GM18909 (cell line): ENCODE measurements at regions not wholly inside any gene's neighbourhood (a gene's known extent, or its start where the extent isn't known, plus 50 kb on each side); places are given as distances from the start of the nearest gene placed in this dataset.
A peak's percentile ranks its signal among the peaks of the same experiment; 100 is the strongest.

Experiments used
- ATAC-seq: cut with Tn5 transposase; IDR thresholded peaks from one replicate; pipeline ENCODE4 v1.9.1; 2021; ENCODE audit warnings: mild to moderate bottlenecking; ENCODE audit not compliant: unreplicated experiment, poor library complexity

DNA sequence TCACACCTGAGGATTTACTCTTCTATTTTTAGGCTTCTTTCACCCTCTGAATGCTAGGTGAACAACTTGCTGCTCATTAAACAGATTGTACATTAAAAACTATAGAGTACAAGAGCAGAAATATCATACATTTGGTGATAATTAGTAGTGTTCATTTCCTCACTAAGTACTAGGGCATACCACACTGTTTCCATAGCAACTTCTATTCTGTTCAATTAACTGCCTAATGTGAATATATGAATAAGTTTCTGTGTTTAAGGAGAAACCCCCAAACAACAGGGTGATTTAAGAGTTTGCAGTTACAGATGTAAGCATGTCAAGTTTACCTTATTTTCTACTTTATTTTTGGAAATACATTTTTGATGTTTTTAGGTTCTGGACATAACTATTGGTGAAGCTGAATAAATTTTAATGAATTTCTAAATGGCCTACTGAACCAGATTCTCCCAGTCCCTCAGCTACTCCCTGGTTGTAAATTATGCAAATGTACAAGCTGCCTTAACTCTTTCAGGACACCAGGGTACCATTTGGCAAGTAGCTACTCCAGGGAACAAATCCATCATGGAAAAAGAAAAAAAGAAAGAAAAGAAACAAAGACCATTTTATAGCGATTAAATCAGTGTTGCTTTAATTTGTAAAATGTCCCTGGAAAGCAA is 199.8 kb upstream of the NAV3 start:
- no peak for ATAC-seq

DNA sequence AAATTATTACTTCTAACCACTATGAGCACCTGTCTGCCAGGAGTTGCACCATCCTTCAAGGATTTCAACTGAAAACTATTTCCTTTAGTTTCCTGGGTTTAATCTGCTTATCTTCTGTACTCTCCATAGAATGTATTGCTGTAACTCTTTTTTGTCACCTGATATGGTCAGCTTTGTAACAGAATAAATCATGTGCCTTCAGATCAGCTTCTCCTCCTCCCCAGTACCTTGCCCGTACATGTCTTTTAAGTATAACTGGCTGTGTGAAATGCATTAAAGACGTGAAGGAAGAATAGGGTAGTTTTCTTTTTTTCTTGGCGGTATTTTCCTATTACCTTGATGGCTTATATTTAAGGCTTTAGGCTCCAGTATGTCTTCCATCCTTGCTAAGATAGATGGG is 200.3 kb upstream of the NAV3 start:
- no peak for ATAC-seq

DNA sequence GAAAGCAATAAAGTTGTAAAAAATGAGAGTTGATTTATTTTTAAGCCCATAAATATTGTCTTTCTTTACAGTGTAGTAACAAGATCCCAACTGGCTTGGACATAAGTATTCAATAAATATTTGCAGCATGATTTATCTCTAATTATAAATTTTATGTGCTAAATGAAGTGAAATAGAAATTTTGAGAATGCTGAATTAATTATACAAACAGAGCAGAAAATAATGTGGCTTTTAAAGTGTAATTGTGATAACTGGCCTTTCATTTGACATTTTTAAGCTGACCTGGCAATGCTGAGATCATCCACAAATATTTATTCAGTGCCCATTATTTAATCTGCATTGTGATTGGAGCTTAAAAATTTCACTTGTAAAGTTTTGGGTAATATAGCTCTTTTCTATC is 201.6 kb upstream of the NAV3 start:
- ATAC-seq = no peak

DNA sequence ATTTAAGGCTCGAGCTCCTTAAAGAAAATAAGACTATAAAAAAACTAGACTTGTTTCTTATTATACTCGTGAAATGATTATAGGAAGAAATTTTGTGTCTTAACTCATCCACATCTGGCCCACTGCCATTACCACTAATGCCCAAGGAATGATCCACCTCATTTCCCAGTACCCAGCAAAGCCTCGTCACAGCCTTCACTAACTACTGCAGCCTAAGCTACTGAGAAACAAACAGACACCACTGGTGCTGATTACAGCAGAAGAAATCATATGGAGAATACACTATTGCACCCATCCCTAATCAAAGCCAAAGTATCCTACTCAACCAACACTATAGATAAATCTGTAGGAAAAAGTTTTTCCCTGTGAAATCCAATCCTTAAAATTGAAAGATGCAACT is 205.3 kb upstream of the NAV3 start:
- no peak for ATAC-seq

DNA sequence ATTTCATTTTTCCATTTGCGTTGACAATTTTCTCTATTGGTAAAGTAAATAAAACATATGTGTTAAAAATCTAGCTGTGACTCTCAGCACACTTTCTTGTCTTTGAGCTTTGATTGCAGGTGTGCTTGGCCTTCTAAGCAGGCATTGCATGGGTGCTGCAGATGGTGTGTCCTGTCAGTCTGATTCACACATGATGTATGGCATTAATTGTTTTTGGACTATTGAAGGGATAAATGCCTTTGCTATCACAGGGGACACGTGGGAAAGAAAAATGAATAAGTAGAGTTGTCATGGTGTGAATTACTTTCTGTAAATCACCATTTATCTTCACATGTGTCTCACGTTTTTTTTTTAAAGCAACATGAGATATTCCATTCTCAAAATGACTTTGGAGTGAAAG is 211.3 kb upstream of the NAV3 start:
- no peak for ATAC-seq

DNA sequence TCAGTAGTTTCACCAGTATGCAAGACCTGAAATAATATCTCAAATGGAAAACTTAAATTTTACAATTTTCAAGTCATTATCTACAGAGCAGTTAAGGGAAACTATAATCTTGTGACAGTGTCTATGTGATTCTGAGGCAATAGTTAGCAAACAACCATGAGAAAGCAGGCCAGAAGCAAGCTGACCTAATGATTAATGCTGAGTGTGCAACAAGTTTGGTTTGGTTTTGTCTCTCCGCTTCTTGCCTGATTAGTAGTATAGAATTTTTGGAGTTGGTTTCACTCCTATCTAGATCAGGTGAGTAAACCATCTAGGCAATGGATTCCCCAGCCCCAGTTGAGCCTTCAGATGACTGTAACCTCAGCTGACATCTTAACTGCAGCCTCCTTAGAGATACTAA is 212.9 kb upstream of the NAV3 start:
- no peak for ATAC-seq

DNA sequence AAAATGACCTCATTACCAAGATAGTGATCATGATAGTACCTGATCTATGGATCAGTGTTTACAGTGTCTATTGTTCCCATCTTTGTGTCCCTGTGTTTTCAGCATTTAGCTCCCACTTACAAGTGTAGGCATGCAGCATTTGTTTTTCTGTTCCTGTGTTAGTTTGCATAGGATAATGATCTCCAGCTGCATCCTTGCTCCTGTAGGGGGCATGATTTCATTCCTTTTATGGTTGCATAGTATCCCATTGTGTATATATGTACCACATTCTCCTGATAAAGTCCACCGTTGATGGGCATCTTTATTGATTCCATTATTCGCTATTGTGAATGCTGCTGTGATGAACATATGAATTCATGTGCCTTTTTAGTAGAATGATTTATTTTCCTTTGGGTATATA is 215.4 kb upstream of the NAV3 start:
- ATAC-seq = no peak

DNA sequence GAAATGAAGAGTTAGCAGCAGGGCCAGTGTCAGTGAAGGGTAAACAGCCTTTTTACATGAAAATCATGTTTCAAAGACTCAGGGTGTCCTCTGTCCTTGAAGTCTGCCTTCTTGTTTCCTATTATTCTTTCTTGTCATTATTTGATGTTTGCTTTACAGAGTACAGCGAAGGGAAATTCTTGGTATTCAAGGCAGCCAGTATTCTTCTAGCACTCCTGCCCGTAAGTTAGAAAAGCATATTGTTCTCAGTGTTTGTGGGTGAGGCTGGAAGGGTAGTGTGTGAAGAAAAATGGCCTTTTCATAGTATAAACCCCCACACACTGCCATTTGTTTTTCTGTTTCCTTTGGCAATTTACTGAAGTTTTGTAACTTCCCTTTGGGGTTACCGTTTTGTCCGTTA is 217.3 kb upstream of the NAV3 start:
- no peak for ATAC-seq

DNA sequence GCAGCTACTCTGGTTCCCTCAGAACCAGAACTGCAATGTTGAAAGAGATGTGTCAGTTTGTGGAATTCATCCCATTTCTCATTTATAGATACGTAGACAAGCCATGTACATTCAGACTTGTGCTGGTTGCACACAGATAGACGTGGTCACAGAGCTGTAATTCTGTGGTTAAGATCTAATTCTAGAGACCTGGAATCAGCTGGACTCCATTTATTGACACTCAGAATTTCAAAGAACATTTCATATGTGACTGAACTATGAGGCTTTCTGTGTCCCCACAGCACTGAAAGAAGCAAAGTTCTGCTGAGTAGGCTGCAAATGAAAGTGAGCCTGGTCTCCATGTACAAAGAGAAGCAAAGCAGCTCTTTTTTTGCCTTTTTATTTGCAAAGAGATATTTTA is 220.2 kb upstream of the NAV3 start:
- ATAC-seq = no peak

DNA sequence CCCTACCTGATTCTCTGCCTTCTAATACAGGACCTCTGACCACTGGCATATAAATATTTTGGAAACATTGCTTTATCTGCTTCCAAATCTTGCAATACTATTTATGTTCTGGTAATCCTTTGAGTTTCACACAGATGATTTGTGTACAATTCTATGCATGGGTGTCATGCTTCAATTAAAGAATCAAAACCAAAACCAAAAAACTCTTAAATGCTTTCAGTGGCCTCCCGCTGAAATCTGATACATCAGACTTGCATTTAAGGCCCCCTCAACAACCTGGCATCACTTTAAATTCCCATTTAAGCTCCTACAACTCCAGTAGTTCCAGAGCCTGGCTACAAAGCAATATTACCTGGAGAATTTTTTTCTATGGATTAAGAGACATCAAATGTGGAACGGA is 221.7 kb upstream of the NAV3 start:
- no peak for ATAC-seq

DNA sequence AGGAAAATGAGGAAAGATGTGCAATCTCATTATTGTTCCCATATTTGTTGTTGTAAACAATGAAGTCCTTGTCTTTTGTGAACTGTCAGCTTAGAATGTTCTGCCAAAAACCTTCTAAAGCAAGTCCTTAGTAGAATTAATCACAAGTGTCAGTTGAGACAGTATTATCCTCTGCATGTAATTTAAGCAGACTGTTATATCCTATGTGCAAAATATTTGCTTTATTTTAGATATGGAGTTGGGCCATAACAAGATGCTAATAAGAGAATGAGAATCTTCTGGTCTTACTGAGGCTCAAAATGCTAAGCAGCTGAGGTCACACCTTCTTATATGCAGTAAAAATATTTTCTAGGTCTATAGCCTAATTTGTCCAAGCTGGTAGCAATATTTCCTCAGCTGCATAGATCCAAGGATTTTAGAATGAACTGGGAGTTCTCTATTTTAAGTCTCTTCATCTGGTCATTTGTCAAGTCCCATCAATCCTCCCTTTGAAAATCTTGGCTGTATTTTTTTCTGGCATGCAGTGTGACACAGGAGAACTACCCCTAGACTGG is 222.3 kb upstream of the NAV3 start:
- ATAC-seq = no peak

DNA sequence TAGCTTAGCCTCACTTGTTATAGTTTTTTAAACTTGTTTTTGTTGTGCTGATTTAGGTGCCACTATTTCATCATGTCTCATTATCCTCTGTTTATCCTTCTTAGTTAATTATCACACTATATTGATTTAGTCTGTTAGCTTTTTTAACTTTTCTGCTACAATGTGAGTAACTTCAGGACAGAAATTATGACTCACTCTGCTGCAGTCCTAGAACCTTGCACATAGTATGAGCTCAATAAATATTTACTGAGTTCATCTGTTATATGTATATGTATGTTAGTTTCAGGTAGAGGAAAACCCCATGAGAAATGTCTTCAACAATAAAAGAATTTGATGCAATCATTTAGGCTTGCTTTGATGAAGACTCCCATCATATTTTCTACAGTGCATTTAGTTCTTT is 224.3 kb upstream of the NAV3 start:
- peak; percentile 62 for ATAC-seq

DNA sequence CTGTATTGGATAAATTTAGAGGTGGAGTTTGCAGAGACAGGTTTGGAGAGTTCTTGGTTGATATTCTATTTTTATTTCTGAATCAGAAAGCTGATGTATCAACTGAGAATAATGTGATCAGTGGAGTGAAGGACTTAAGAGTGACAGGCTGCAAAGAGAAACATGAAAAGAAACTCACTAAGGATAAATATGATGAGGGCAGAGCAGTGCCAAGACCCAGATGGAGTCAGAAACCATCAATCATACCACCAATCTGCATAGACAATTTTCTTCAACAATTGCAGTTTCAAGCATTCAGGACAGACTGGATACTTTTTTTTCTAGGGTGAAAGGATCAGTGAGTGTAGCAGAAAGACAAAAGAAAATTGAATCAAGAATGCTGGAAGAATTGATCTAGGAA is 226.7 kb upstream of the NAV3 start:
- no peak for ATAC-seq

DNA sequence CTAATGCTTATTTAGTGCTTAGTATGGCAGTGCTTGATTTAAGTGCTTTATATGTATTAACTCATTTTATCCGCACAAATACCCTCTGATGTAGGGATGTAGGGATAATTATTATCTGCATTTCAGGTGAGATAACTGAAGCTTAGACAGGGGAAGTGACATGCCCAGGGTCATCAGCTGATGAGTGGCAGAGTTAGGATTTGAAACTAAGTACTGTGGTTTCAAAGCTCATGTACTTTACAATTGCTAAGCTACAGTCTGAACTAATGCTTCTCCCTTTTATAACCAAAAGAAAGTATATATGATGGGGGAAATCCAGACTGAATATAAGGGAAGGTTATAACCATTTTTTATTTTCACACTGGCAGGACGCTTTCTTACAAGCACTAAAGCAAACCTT is 229.6 kb upstream of the NAV3 start:
- peak; percentile 54 for ATAC-seq

DNA sequence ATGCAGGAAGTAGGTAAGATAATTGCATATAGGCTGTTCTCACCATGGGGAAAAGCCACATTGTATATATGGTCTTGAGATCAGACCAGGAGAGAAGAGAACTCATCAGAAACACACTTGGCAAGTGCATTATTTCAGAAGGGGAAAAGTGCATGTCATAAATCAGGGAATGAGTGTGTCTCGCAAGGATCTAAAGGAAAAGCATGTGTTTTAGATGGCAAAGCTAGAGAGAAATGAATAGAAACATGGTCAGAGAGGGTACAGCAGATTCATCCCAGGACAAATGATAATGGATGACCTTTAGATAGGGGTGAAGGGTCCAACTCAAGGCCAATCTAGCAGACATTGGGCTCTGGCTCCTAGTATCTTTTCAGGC is 230.2 kb upstream of the NAV3 start:
- ATAC-seq = peak; percentile 26

DNA sequence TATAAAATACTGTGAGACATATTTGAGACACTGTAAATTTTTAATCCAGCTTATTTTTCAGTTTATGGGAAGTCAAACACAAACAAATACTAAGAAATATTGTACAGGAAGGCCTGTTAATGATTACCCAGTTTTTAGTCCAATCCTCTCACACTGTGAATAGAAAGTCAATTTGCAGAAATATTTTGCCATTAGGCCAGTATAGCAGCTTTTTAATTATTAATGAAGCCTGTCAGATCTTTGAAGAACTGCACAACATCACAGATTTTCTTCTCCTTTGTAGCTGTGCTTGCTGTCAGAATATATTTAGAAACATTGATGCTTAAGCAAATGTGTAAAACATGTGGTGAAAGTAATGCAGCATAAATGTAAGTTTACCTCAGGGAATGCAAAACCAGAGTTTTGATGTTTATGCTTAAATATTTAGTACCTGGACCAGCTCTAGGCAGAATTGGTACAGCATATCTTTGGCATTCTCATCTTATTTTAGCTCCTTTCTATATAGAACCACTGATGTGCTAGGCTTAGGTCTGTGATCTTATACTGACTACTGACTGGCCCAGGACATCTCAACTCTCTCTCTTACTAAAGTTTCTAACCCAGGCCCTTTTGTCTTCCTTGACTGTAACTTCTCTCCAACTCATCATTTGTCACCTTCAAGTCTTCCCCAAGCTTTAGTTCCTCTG is 230.8 kb upstream of the NAV3 start:
- ATAC-seq = peak; percentile 90

DNA sequence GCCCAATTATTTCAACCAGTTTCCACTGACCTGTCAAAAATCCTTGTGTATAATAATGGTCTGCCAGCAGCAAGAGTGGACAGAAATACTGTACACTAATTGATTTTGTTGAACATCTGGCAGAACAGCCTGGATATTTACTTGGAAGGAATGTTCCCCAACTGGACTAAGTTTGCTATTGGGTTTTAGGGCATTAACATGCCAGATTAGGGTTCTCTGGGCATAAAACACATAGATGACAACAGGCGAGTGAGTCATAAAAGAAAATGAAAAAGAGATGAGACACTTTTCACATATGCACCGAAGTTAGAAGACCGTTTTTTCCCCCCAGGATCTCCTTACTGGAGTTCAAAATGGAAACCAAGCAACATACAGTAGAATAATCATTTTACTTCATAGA is 236.3 kb upstream of the NAV3 start:
- no peak for ATAC-seq

DNA sequence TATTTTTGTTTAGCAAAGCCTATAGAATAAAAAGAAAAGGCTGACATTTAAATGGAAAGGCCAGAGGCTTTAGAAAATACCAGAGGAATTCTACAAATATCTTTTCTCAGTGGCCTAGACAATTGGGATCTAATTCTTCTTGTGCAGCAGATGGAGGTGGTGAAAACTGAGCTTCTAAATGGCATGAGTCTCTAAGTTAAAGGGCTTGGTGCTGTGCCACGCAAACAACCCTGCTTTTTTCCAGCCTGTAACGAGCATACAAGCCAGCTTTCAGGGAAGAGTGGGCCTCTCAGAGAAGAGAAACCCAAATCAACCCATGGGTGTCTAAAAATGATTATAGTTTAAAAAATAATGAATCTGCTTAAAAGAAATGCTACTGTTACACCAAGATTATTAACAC is 237.9 kb upstream of the NAV3 start:
- ATAC-seq = no peak

DNA sequence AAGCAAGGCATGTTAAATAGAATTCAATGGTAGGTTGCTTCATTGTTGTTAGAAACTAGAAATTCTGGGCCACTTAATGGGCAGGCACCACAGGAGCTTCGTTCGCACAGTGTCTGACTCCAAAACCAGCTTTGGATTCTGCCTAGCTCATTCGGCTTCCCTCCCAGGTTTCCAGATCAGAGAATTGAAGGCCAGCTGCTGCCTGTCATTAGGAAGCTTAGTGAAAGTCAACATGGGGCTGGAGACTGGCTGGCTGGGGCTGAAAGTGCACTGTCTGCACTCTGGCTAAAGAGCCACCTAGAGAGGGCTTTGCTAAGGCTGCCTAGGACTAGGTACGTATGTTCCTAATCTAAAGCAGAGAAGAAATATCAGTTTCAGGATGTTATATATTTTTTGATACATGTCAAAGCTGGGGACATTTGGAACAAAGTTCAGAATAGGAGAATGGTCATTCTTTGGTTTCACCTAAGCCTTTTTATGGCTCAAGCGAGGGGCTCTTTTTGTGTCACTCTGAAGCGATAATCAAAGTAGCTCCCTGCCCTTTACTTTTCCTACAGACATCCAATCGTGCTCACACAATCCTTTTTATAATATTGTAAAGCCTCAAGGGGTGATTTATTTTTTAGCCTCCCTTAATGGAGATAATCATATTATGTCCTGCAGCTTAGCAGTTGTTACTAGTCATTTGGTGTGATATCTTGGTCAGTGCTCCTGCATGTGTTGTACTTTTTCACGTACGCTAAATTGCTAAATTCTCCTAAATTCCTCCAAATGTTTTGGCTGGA is 238.5 kb upstream of the NAV3 start:
- no peak for ATAC-seq

DNA sequence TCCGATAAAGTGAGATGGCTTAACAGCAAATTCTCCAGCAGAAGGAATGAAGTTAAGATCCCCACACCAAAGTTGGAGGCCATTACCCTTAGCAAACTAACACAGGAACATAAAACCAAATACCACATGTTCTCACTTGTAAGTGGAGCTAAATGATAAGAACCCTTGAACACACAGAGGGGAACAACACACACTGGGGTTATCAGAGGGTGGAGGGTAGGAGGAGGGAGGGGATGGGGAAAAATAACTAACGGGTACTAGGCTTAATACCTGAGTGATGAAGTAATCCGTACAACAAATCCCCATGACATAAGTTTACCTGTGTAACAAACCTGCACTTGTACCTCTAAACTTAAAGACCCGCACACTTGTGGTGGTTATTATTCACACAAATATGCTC is 240.4 kb upstream of the NAV3 start:
- no peak for ATAC-seq

DNA sequence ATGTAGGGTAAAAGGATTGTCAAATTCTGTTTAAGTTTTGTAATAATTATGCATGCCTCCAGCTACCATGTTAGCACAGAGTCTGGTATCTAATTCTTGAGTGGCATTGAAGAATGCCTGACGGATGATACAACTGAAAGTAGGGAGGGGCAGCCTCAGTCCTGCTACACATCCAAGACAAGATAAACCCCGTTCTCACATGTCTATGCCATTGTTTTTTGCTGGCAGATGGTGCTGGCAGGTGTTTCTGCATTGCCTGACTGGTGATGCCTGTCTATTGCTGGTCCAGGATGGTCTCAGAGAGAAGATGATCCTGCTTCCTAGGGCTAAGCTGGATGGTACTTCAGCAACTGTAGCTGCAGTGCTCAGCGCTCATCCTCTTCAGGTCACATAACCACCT is 245.8 kb upstream of the NAV3 start:
- no peak for ATAC-seq
